DND-41 (cell line): ENCODE measurements at regions not wholly inside any gene's neighbourhood (a gene's known extent, or its start where the extent isn't known, plus 50 kb on each side); places are given as distances from the start of the nearest gene placed in this dataset.

ENCODE experiments used
- ATAC-seq: fragments of 200-7000 bp; cut with Tn5 transposase; 3 replicates; pipeline ENCODE4 v1.9.1; 2021; ENCODE audit warnings: low read depth; ENCODE audit not compliant: insufficient read depth
- DNase-seq: peaks from one replicate; pipeline ENCODE4 v3.0.0-alpha.2; 2020
- H2AFZ ChIP-seq: 2 replicates; pipeline ENCODE4 v1.6.0; 2012; ENCODE audit warnings: low read depth, low read length
- H3K27ac ChIP-seq: 2 replicates; pipeline ENCODE4 v1.5.1; 2012; ENCODE audit warnings: low read length, inconsistent platforms
- H3K27me3 ChIP-seq: fragments of 200-600 bp; sonication (generic); 2 replicates; pipeline ENCODE4 v1.6.0; 2012; ENCODE audit warnings: low read length, mild to moderate bottlenecking, inconsistent platforms; ENCODE audit not compliant: insufficient read depth, poor library complexity
- H3K36me3 ChIP-seq: 2 replicates; pipeline ENCODE4 v1.5.1; 2012; ENCODE audit warnings: low read length, inconsistent platforms; ENCODE audit not compliant: insufficient read depth
- H3K4me1 ChIP-seq: 2 replicates; pipeline ENCODE4 v1.5.1; 2012; ENCODE audit warnings: mild to moderate bottlenecking, low read length; ENCODE audit not compliant: insufficient read depth
- H3K4me2 ChIP-seq: 2 replicates; pipeline ENCODE4 v1.6.0; 2012; ENCODE audit warnings: mild to moderate bottlenecking, moderate library complexity, low read length, inconsistent platforms; ENCODE audit not compliant: insufficient read depth
- H3K4me3 ChIP-seq, 2 experiments: fragments of 200-600 bp in 1 of 2; shearing (Covaris generic) in 1 of 2; 2 replicates each; pipeline ENCODE4 v1.5.1; 2012 to 2016; ENCODE audit warnings: inconsistent platforms in 2 of 2, low read length in 2 of 2, mild to moderate bottlenecking in 2 of 2, low read depth in 1 of 2, moderate library complexity in 1 of 2
- H3K79me2 ChIP-seq: 2 replicates; pipeline ENCODE4 v1.6.0; 2012; ENCODE audit warnings: low read length, inconsistent platforms; ENCODE audit not compliant: insufficient read depth
- H3K9ac ChIP-seq: 2 replicates; pipeline ENCODE4 v1.6.0; 2012; ENCODE audit warnings: low read depth, mild to moderate bottlenecking, inconsistent platforms, low read length, moderate library complexity
- H3K9me3 ChIP-seq: 2 replicates; pipeline ENCODE4 v1.5.1; 2012; ENCODE audit warnings: low read length, moderate library complexity, mild to moderate bottlenecking, inconsistent platforms; ENCODE audit not compliant: insufficient read depth, severe bottlenecking
- H4K20me1 ChIP-seq: 2 replicates; pipeline ENCODE4 v1.6.0; 2012; ENCODE audit warnings: low read length; ENCODE audit not compliant: insufficient read depth
- CTCF ChIP-seq: IDR thresholded peaks from 2 replicates; pipeline ENCODE4 v1.5.1; 2012; ENCODE audit warnings: borderline replicate concordance, low read length, moderate library complexity, mild to moderate bottlenecking; ENCODE audit not compliant: poor library complexity, severe bottlenecking; ENCODE audit errors: extremely low read depth
- EZH2 ChIP-seq: IDR thresholded peaks from 3 replicates; pipeline ENCODE4 v1.6.1; 2012; ENCODE audit warnings: borderline replicate concordance, low read depth, mild to moderate bottlenecking, moderate library complexity, low read length, inconsistent platforms; ENCODE audit not compliant: severe bottlenecking

- Histone ChIP-seq H3K27ac (no peak overlapping the region), H3K27me3 (no peaks in the 10 kb centered on the region), H3K9me3 (no peaks in the 10 kb centered on the region), H3K36me3 (no peaks in the 10 kb centered on the region), H4K20me1 (no peaks in the 10 kb centered on the region), H3K9ac (no peak overlapping the region), H3K4me3 (no peak overlapping the region), H2AFZ (no peak overlapping the region), H3K4me2 (no peak overlapping the region), H3K4me1 (no peaks in the 10 kb centered on the region), H3K79me2 (no peaks in the 10 kb centered on the region)
- ATAC-seq (no peak), DNase-seq (no peak)
- TF ChIP-seq EZH2 (no peak), CTCF (no peak)
Measured at GRCh38 chr2:225340923-225341322, 58.6 kb upstream of the NYAP2 start.

DNA sequence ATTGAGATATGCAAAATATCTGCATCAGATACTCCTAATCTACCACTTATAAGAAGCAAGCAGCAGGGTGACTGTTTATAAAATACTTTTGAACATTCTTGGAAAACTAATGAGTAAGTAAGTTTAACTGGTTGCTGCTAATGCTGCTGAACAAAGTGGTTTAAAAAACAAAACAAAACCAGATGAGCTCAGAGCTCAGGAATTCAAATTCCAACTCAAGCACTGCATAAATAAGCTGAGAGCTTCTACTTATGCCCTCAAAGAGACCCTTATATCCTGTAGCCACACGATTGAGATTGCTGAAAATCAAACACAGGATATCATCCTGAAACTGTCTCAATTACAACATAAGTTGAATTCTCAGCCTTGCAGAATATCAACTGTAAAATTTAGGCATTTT, 62.3 kb upstream of the NYAP2 start:
- H3K9ac ChIP-seq: no peak overlapping the region
- no peak for TF ChIP-seq CTCF
- no peak for TF ChIP-seq EZH2
- H3K79me2 ChIP-seq: no peaks in the 10 kb centered on the region
- no peaks in the 10 kb centered on the region for H3K36me3 ChIP-seq
- no peaks in the 10 kb centered on the region for H3K4me1 ChIP-seq
- H3K4me2 ChIP-seq: no peak overlapping the region
- no peaks in the 10 kb centered on the region for H4K20me1 ChIP-seq
- no peaks in the 10 kb centered on the region for H3K9me3 ChIP-seq
- no peaks in the 10 kb centered on the region for H3K27me3 ChIP-seq
- DNase-seq: no peak
- H3K27ac ChIP-seq: no peak overlapping the region
- no peak for ATAC-seq
- no peak overlapping the region for H2AFZ ChIP-seq
- no peak overlapping the region for H3K4me3 ChIP-seq

DNA sequence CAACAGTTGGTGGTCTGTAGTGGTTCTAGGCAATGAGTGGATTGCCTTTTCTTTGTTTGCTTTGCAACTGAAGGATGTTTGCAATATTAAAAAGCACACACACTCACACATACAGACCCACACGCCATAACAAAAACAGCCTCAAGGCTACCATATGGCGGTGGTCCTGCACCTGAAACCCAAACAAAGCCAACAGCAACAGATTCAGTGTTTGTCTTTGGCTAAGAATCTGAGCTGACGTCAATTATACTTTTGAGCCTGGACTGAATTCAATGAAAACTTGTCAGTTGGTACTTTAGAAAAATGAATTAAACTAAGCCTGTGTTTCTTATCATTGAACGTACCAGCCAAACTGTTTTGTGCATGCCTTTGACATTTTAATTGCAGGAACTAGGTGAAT, 65.0 kb upstream of the NYAP2 start:
- ATAC-seq (no peak), DNase-seq (no peak)
- H3K4me1 ChIP-seq: no peaks in the 10 kb centered on the region
- no peaks in the 10 kb centered on the region for H4K20me1 ChIP-seq
- H3K4me3 ChIP-seq: no peak overlapping the region
- H2AFZ ChIP-seq: no peak overlapping the region
- H3K9ac ChIP-seq: no peak overlapping the region
- H3K79me2 ChIP-seq: no peaks in the 10 kb centered on the region
- H3K4me2 ChIP-seq: no peak overlapping the region
- H3K27me3 ChIP-seq: no peaks in the 10 kb centered on the region
- H3K9me3 ChIP-seq: no peaks in the 10 kb centered on the region
- TF ChIP-seq CTCF (no peak), EZH2 (no peak)
- no peaks in the 10 kb centered on the region for H3K36me3 ChIP-seq
- H3K27ac ChIP-seq: no peak overlapping the region

GRCh38 chr2:225328192-225328591, 71.3 kb upstream of the NYAP2 start:
- Histone ChIP-seq H3K4me1 (no peaks in the 10 kb centered on the region), H3K9ac (no peak overlapping the region), H3K27me3 (no peaks in the 10 kb centered on the region), H3K79me2 (no peaks in the 10 kb centered on the region), H3K4me2 (no peak overlapping the region), H2AFZ (no peak overlapping the region), H3K36me3 (no peaks in the 10 kb centered on the region), H3K27ac (no peak overlapping the region), H3K9me3 (no peaks in the 10 kb centered on the region), H3K4me3 (no peak overlapping the region), H4K20me1 (no peaks in the 10 kb centered on the region)
- TF ChIP-seq CTCF (no peak), EZH2 (no peak)
- ATAC-seq: no peak
- DNase-seq: no peak
